H9 (cell line): ENCODE measurements at regions not wholly inside any gene's neighbourhood (a gene's known extent, or its start where the extent isn't known, plus 50 kb on each side); places are given as distances from the start of the nearest gene placed in this dataset.

Source experiments
- DNase-seq: peaks from one replicate; pipeline ENCODE4 v3.0.0-alpha.2; 2017
- H2AFZ ChIP-seq: one replicate; pipeline ENCODE4 v1.6.1; 2013; ENCODE audit warnings: mild to moderate bottlenecking, low read length, control low read depth, moderate library complexity
- H2AK5ac ChIP-seq: 2 replicates; pipeline ENCODE4 v1.6.1; 2013; ENCODE audit warnings: low read length, control low read depth, mixed read lengths; ENCODE audit not compliant: insufficient read length
- H2BK120ac ChIP-seq: one replicate; pipeline ENCODE4 v1.6.1; 2013; ENCODE audit warnings: low read depth, mild to moderate bottlenecking, low read length, control low read depth, inconsistent platforms; ENCODE audit not compliant: poor library complexity, severe bottlenecking
- H2BK12ac ChIP-seq: 2 replicates; pipeline ENCODE4 v1.6.1; 2013; ENCODE audit warnings: low read length, control low read depth, mixed read lengths, low read depth; ENCODE audit not compliant: insufficient read length
- H2BK15ac ChIP-seq: 2 replicates; pipeline ENCODE4 v1.6.1; 2013; ENCODE audit warnings: low read depth, low read length, control low read depth
- H2BK20ac ChIP-seq: one replicate; pipeline ENCODE4 v1.6.1; 2013; ENCODE audit warnings: low read depth, mild to moderate bottlenecking, low read length, control low read depth, inconsistent platforms; ENCODE audit not compliant: poor library complexity, severe bottlenecking
- H2BK5ac ChIP-seq: 2 replicates; pipeline ENCODE4 v1.6.1; 2013; ENCODE audit warnings: low read length, control low read depth, mixed read lengths; ENCODE audit not compliant: insufficient read length
- H3K14ac ChIP-seq: 2 replicates; pipeline ENCODE4 v1.6.1; 2013; ENCODE audit warnings: low read length, control low read depth; ENCODE audit not compliant: insufficient read depth
- H3K18ac ChIP-seq: 2 replicates; pipeline ENCODE4 v1.6.1; 2013; ENCODE audit warnings: low read depth, mild to moderate bottlenecking, mixed read lengths, low read length, control low read depth; ENCODE audit not compliant: insufficient read length
- H3K23ac ChIP-seq: 2 replicates; pipeline ENCODE4 v1.6.1; 2013; ENCODE audit warnings: low read length, control low read depth, mixed read lengths, low read depth; ENCODE audit not compliant: insufficient read length
- H3K23me2 ChIP-seq: 2 replicates; pipeline ENCODE4 v1.6.1; 2013; ENCODE audit warnings: low read depth, mild to moderate bottlenecking, mixed read lengths, low read length, control low read depth; ENCODE audit not compliant: insufficient read length, poor library complexity, severe bottlenecking
- H3K27ac ChIP-seq: 2 replicates; pipeline ENCODE4 v1.5.1; 2013; ENCODE audit warnings: low read length, control low read depth, mixed read lengths, low read depth; ENCODE audit not compliant: insufficient read length
- H3K27me3 ChIP-seq: 2 replicates; pipeline ENCODE4 v1.6.1; 2013; ENCODE audit warnings: low read length, control low read depth, inconsistent platforms; ENCODE audit not compliant: insufficient read depth
- H3K4ac ChIP-seq: 2 replicates; pipeline ENCODE4 v1.6.1; 2013; ENCODE audit warnings: low read depth, mild to moderate bottlenecking, control low read depth, inconsistent platforms, low read length, moderate library complexity
- H3K4me1 ChIP-seq: 2 replicates; pipeline ENCODE4 v1.6.1; 2013; ENCODE audit warnings: low read length, control low read depth, inconsistent platforms; ENCODE audit not compliant: insufficient read depth
- H3K4me2 ChIP-seq: 2 replicates; pipeline ENCODE4 v1.6.1; 2013; ENCODE audit warnings: low read length, control low read depth, mixed read lengths; ENCODE audit not compliant: insufficient read length, insufficient read depth
- H3K56ac ChIP-seq: 2 replicates; pipeline ENCODE4 v1.6.1; 2013; ENCODE audit warnings: low read depth, mild to moderate bottlenecking, mixed read lengths, low read length, control low read depth; ENCODE audit not compliant: insufficient read length
- H3K79me1 ChIP-seq: 2 replicates; pipeline ENCODE4 v1.6.1; 2013; ENCODE audit warnings: low read depth, mild to moderate bottlenecking, moderate library complexity, low read length, control low read depth, inconsistent platforms; ENCODE audit not compliant: insufficient read depth, poor library complexity, severe bottlenecking
- H3K79me2 ChIP-seq: 2 replicates; pipeline ENCODE4 v1.6.1; 2013; ENCODE audit warnings: low read length, control low read depth, inconsistent platforms; ENCODE audit not compliant: insufficient read depth
- H3K9ac ChIP-seq: 2 replicates; pipeline ENCODE4 v1.6.1; 2013; ENCODE audit warnings: low read length, control low read depth, mixed read lengths; ENCODE audit not compliant: insufficient read length; ENCODE audit errors: extremely low read depth
- H3K9me3 ChIP-seq: one replicate; pipeline ENCODE4 v1.6.1; 2013; ENCODE audit warnings: low read depth, low read length, inconsistent platforms; ENCODE audit not compliant: control insufficient read depth
- H3T11ph ChIP-seq: one replicate; pipeline ENCODE4 v1.6.1; 2013; ENCODE audit warnings: mild to moderate bottlenecking, low read length, control low read depth, inconsistent platforms
- H4K20me1 ChIP-seq: one replicate; pipeline ENCODE4 v1.6.1; 2013; ENCODE audit not compliant: control insufficient read depth, insufficient read length, insufficient read depth
- H4K5ac ChIP-seq: 2 replicates; pipeline ENCODE4 v1.6.1; 2013; ENCODE audit warnings: low read depth, mild to moderate bottlenecking, mixed read lengths, low read length, control low read depth; ENCODE audit not compliant: insufficient read length
- H4K8ac ChIP-seq: replicated peaks from 2 replicates; pipeline ENCODE4 v1.6.1; 2013; ENCODE audit warnings: low read length, control low read depth, mixed read lengths, low read depth; ENCODE audit not compliant: insufficient read length
- H4K91ac ChIP-seq: 2 replicates; pipeline ENCODE4 v1.6.1; 2013; ENCODE audit warnings: low read depth, mild to moderate bottlenecking, moderate library complexity, mixed read lengths, low read length, control low read depth; ENCODE audit not compliant: insufficient read length
- H3K27ac Mint-ChIP-seq, 3 experiments: 2 replicates in 2 of 3; 3 replicates in 1 of 3; pipeline ENCODE4 v1.8.0; 2020 to 2021; ENCODE audit warnings: mixed read lengths in 3 of 3, mild to moderate bottlenecking in 1 of 3, moderate library complexity in 1 of 3
- H3K27me3 Mint-ChIP-seq: 2 replicates; pipeline ENCODE4 v1.8.0; 2021; ENCODE audit warnings: low read depth, mild to moderate bottlenecking, moderate library complexity, mixed read lengths
- H3K36me3 Mint-ChIP-seq, 3 experiments: 2 replicates in 2 of 3; 3 replicates in 1 of 3; pipeline ENCODE4 v1.8.0; 2020 to 2021; ENCODE audit warnings: low read depth in 3 of 3, mixed read lengths in 3 of 3; ENCODE audit not compliant: insufficient read depth in 1 of 3
- H3K4me1 Mint-ChIP-seq, 2 experiments: 2 replicates each; pipeline ENCODE4 v1.8.0; 2020; ENCODE audit warnings: mixed read lengths in 2 of 2
- H3K4me3 Mint-ChIP-seq, 2 experiments: 2 replicates in 1 of 2; 3 replicates in 1 of 2; pipeline ENCODE4 v1.8.0; 2020 to 2021; ENCODE audit warnings: mild to moderate bottlenecking in 2 of 2, mixed read lengths in 2 of 2, moderate library complexity in 1 of 2
- H3K9me3 Mint-ChIP-seq, 2 experiments: 2 replicates in 1 of 2; 3 replicates in 1 of 2; pipeline ENCODE4 v1.8.0; 2020; ENCODE audit warnings: mild to moderate bottlenecking in 2 of 2, mixed read lengths in 2 of 2, moderate library complexity in 1 of 2
- CTCF ChIP-seq: fragments of 200-600 bp; sonication (generic); conservative IDR thresholded peaks from 3 replicates; pipeline ENCODE4 v1.8.0; 2021; ENCODE audit warnings: antibody characterized with exemption, mild to moderate bottlenecking
- WGBS: extraction: QIAGEN DNeasy Blood & Tissue Kit; methylation state at CpG from one replicate; pipeline ENCODE4 v1.1.7; 2013; ENCODE audit warnings: missing lambda C conversion rate, low lambda C conversion rate, mixed read lengths; ENCODE audit not compliant: insufficient read length; ENCODE audit errors: extremely low coverage; 5-methylcytosine and 5-hydroxymethylcytosine counted together

DNA sequence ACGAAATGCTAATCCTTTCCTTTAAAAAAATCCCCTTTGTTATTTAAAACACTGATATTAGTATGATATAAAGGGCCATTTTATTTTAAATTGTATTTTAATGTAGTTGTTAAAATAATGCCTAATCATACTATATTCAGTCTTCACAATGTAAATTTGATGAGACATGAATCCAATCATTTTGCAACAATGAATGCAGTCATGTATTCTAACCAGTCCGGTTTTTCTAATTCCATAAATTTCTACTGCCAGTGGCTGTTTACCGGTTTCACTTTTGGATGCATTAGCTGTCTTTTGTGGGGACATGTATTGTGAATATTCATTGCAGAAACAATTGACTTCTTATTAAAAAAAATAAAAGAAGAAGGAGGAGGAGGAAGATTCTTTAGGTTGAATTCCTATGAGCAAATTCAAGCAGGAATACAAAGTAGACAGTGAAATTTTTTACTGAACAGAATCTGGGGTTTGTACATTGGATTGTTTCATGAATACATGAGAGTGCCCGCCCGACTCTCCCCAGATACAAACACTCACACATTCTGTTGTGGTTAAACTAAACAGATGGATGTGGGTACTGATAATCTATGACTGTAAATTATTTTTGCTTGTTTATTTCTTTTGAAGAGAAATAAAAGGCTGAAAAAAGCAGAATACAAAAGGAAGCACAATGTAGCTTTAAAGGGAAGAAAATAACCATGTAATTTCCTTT, 624.8 kb upstream of the PTBP2 start:
- Histone ChIP-seq H3K9ac (no peak overlapping the region), H3K79me1 (no peaks in the 10 kb centered on the region), H3K23ac (no peak overlapping the region), H3K56ac (no peak overlapping the region), H4K8ac (no peak overlapping the region), H3K14ac (no peak overlapping the region), H3K79me2 (no peaks in the 10 kb centered on the region), H3K4me2 (no peak overlapping the region), H4K5ac (no peak overlapping the region), H2BK120ac (no peak overlapping the region), H3K27me3 (no peaks in the 10 kb centered on the region), H2BK5ac (no peak overlapping the region), H2BK15ac (no peak overlapping the region), H4K91ac (no peak overlapping the region), H2AK5ac (no peak overlapping the region), H2AFZ (no peak overlapping the region), H3K9me3 (no peaks in the 10 kb centered on the region), H3K27ac (no peak overlapping the region), H3K18ac (no peak overlapping the region), H4K20me1 (no peaks in the 10 kb centered on the region), H3K4ac (no peak overlapping the region), H3T11ph (no peak overlapping the region), H2BK20ac (no peak overlapping the region), H3K23me2 (no peaks in the 10 kb centered on the region), H3K4me1 (no peaks in the 10 kb centered on the region), H2BK12ac (no peak overlapping the region)
- H3K4me3 Mint-ChIP-seq, result no peak overlapping the region
- H3K27me3 Mint-ChIP-seq, result no peaks in the 10 kb centered on the region
- H3K27ac Mint-ChIP-seq, result no peak overlapping the region
- DNase-seq, result no peak
- TF ChIP-seq CTCF, result no peak
- H3K4me1 Mint-ChIP-seq, result peaks cover 5 to 7% of the 10 kb centered on the region in 2 experiments; a peak in 3 of 4 replicates
- WGBS, result no CpG with 5 or more reads among the region's 5 CpGs
- H3K36me3 Mint-ChIP-seq, result peaks cover 0 to 1% (median 0%) of the 10 kb centered on the region in 3 experiments; a peak in 2 of 7 replicates
- no peaks in the 10 kb centered on the region for H3K9me3 Mint-ChIP-seq
